Uterus (tissue), 2 donors: ENCODE measurements at regions not wholly inside any gene's neighbourhood (a gene's known extent, or its start where the extent isn't known, plus 50 kb on each side); places are given as distances from the start of the nearest gene placed in this dataset.

Source experiments
- POLR2A ChIP-seq, 2 donors: fragments of 450-650 bp; IDR thresholded peaks; one replicate each; pipeline ENCODE4 v1.6.1; 2016; ENCODE audit warnings: antibody characterized with exemption in 2 of 2, mild to moderate bottlenecking in 1 of 2, moderate library complexity in 1 of 2
- TF ChIP-seq, protein P1 (sequence below), 4 experiments: fragments of 200-600 bp in 2 of 4; fragments of 450-650 bp in 2 of 4; sonication (generic) in 2 of 4; IDR thresholded peaks; one replicate each; pipeline ENCODE4 v1.5.1; 2016 to 2019; ENCODE audit warnings: antibody characterized with exemption in 4 of 4, mild to moderate bottlenecking in 2 of 4, moderate library complexity in 1 of 4

DNA sequence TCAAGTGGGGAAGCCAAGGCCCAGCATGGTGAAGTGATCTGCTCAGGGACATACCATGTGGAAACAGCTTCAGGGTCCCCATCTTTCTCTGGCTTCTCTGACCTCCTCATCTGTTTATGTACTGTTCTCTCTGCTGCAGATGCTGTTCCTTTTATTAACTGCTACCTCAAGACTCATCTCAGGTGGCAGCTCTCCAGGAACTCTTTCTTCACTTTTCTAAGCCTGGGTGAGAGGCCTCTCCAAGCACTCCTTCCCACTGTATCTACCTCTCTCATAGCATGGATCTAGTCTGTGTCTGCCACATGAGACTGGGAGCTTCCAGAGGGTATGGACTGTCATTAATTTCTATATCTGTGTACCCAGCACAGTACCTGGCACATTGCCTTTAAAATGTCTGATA, 73.4 kb upstream of the PPM1J start:
- TF ChIP-seq, protein P1, sequence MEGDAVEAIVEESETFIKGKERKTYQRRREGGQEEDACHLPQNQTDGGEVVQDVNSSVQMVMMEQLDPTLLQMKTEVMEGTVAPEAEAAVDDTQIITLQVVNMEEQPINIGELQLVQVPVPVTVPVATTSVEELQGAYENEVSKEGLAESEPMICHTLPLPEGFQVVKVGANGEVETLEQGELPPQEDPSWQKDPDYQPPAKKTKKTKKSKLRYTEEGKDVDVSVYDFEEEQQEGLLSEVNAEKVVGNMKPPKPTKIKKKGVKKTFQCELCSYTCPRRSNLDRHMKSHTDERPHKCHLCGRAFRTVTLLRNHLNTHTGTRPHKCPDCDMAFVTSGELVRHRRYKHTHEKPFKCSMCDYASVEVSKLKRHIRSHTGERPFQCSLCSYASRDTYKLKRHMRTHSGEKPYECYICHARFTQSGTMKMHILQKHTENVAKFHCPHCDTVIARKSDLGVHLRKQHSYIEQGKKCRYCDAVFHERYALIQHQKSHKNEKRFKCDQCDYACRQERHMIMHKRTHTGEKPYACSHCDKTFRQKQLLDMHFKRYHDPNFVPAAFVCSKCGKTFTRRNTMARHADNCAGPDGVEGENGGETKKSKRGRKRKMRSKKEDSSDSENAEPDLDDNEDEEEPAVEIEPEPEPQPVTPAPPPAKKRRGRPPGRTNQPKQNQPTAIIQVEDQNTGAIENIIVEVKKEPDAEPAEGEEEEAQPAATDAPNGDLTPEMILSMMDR (IDR thresholded peaks at IDR 0.05) = no peak
- TF ChIP-seq POLR2A (IDR thresholded peaks at IDR 0.05) = no peak
